Panc1 (cell line): ENCODE measurements at regions not wholly inside any gene's neighbourhood (a gene's known extent, or its start where the extent isn't known, plus 50 kb on each side); places are given as distances from the start of the nearest gene placed in this dataset.

ENCODE experiments used
- ATAC-seq: fragments of 200-7000 bp; cut with Tn5 transposase; 2 replicates; pipeline ENCODE4 v1.9.1; 2020; ENCODE audit warnings: mild to moderate bottlenecking, moderate library complexity
- BruUV-seq: library from RNA; stranded (reverse); fragments of 400-500 nt; replicated peaks from 2 replicates; lab custom pipeline; 2021; lab: Mats Ljungman, UMichigan
- CTCF ChIA-PET: fragments of 300-600 bp; sonication (Branson Sonifier 250); formaldehyde crosslinking; loops from one replicate; lab custom pipeline; 2022; ENCODE audit warnings: antibody characterized with exemption; lab: Charles Lee
- POLR2A ChIA-PET: fragments of 300-600 bp; sonication (Branson Sonifier 250); formaldehyde crosslinking; loops from one replicate; lab custom pipeline; 2022; ENCODE audit warnings: antibody characterized with exemption; lab: Charles Lee
- DNase-seq: peaks from one replicate; pipeline ENCODE4 v3.0.0-alpha.2; 2010; ENCODE audit warnings: low read depth, low spot score
- H3K27ac ChIP-seq: 2 replicates; pipeline ENCODE4 v1.5.1; 2011; ENCODE audit warnings: mild to moderate bottlenecking, low read length, inconsistent platforms
- H3K27me3 ChIP-seq: fragments of 200-500 bp; sonication (Bioruptor generic); 2 replicates; pipeline ENCODE4 v1.6.0; 2014; ENCODE audit warnings: low read length, inconsistent platforms; ENCODE audit not compliant: control insufficient read depth, insufficient read depth
- H3K36me3 ChIP-seq: fragments of 200-500 bp; sonication (Bioruptor generic); 2 replicates; pipeline ENCODE4 v1.5.1; 2014; ENCODE audit warnings: inconsistent platforms, mild to moderate bottlenecking, low read length, moderate library complexity; ENCODE audit not compliant: control insufficient read depth, insufficient read depth
- H3K4me1 ChIP-seq: 2 replicates; pipeline ENCODE4 v1.5.1; 2011; ENCODE audit warnings: inconsistent platforms, mild to moderate bottlenecking, low read length, moderate library complexity; ENCODE audit not compliant: control insufficient read depth, insufficient read depth
- H3K4me3 ChIP-seq, 2 experiments: 2 replicates each; pipeline ENCODE4 v1.5.1; 2011 to 2012; ENCODE audit warnings: low read depth in 2 of 2, low read length in 2 of 2, mild to moderate bottlenecking in 2 of 2, inconsistent platforms in 1 of 2, moderate library complexity in 1 of 2
- H3K9me3 ChIP-seq: fragments of 200-500 bp; sonication (Bioruptor generic); 2 replicates; pipeline ENCODE4 v1.5.1; 2014; ENCODE audit warnings: low read depth, mild to moderate bottlenecking, inconsistent platforms, low read length, moderate library complexity; ENCODE audit not compliant: control insufficient read depth, insufficient read depth
- POLR2AphosphoS5 ChIP-seq: IDR thresholded peaks from 2 replicates; pipeline ENCODE4 v1.6.1; 2012; ENCODE audit warnings: mild to moderate bottlenecking, low read depth, low read length, moderate library complexity
- SIN3A ChIP-seq: IDR thresholded peaks from 2 replicates; pipeline ENCODE4 v1.6.1; 2012; ENCODE audit warnings: low read depth, mild to moderate bottlenecking, low read length, moderate library complexity, borderline replicate concordance; ENCODE audit not compliant: insufficient read depth
- TCF7L2 ChIP-seq: IDR thresholded peaks from 2 replicates; pipeline ENCODE4 v1.6.1; 2011; ENCODE audit warnings: mild to moderate bottlenecking, low read depth, low read length, inconsistent platforms
- in situ Hi-C: cut with HindIII; loops from 2 replicates; pipeline ENCODE4 v1.10.0; 2016; ENCODE audit warnings: low sequenced_read_pairs, low pct_unique_long_range_greater_than_20kb
- intact Hi-C: fragments of 100-400 bp; cut with micrococcal nuclease; formaldehyde crosslinking; loops from one replicate; pipeline ENCODE4 v1.10.0; 2022; ENCODE audit not compliant: unreplicated experiment
- TF ChIP-seq, protein P1 (sequence below): fragments of 450-650 bp; IDR thresholded peaks from 2 replicates; pipeline ENCODE4 v1.5.1; 2017; ENCODE audit warnings: mild to moderate bottlenecking
- TF ChIP-seq, protein P2 (sequence below), 2 experiments: IDR thresholded peaks; 2 replicates each; pipeline ENCODE4 v1.6.1; 2011 to 2012; ENCODE audit warnings: low read depth in 2 of 2, control low read depth in 1 of 2, low read length in 1 of 2, mild to moderate bottlenecking in 1 of 2, moderate library complexity in 1 of 2; ENCODE audit not compliant: insufficient read depth in 1 of 2

DNA sequence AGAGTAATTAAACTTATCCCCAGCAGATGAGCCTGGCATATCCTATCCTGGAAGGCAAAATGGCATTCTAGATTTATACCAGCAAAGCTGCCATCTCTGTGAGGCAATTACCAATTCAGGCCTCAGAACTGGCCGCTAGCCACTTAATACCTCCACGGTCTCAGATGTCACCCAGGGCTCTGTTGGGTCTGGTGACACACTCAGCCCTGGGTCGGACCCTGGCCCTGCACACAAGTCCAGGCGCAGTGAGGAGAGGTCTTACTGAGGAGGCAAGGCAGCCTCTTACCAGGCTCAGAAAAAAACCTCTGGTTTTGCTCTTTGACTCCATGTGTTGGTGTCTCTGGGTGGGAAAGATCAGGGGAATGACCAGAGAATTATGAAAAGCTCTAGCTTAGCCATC, 186.6 kb downstream of the EMX2 start:
- no peak overlapping the region for H3K4me3 ChIP-seq
- H3K27ac ChIP-seq, result no peak overlapping the region
- TF ChIP-seq, protein P1, sequence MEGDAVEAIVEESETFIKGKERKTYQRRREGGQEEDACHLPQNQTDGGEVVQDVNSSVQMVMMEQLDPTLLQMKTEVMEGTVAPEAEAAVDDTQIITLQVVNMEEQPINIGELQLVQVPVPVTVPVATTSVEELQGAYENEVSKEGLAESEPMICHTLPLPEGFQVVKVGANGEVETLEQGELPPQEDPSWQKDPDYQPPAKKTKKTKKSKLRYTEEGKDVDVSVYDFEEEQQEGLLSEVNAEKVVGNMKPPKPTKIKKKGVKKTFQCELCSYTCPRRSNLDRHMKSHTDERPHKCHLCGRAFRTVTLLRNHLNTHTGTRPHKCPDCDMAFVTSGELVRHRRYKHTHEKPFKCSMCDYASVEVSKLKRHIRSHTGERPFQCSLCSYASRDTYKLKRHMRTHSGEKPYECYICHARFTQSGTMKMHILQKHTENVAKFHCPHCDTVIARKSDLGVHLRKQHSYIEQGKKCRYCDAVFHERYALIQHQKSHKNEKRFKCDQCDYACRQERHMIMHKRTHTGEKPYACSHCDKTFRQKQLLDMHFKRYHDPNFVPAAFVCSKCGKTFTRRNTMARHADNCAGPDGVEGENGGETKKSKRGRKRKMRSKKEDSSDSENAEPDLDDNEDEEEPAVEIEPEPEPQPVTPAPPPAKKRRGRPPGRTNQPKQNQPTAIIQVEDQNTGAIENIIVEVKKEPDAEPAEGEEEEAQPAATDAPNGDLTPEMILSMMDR, result no peak
- TF ChIP-seq, protein P2, sequence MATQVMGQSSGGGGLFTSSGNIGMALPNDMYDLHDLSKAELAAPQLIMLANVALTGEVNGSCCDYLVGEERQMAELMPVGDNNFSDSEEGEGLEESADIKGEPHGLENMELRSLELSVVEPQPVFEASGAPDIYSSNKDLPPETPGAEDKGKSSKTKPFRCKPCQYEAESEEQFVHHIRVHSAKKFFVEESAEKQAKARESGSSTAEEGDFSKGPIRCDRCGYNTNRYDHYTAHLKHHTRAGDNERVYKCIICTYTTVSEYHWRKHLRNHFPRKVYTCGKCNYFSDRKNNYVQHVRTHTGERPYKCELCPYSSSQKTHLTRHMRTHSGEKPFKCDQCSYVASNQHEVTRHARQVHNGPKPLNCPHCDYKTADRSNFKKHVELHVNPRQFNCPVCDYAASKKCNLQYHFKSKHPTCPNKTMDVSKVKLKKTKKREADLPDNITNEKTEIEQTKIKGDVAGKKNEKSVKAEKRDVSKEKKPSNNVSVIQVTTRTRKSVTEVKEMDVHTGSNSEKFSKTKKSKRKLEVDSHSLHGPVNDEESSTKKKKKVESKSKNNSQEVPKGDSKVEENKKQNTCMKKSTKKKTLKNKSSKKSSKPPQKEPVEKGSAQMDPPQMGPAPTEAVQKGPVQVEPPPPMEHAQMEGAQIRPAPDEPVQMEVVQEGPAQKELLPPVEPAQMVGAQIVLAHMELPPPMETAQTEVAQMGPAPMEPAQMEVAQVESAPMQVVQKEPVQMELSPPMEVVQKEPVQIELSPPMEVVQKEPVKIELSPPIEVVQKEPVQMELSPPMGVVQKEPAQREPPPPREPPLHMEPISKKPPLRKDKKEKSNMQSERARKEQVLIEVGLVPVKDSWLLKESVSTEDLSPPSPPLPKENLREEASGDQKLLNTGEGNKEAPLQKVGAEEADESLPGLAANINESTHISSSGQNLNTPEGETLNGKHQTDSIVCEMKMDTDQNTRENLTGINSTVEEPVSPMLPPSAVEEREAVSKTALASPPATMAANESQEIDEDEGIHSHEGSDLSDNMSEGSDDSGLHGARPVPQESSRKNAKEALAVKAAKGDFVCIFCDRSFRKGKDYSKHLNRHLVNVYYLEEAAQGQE (IDR thresholded peaks at IDR 0.05; ENCODE audit: insufficient read depth in 1 of 2, low read depth in 2 of 2, low read length in 1 of 2), result no peak
- TF ChIP-seq TCF7L2, result no peak
- TF ChIP-seq SIN3A, result no peak
- TF ChIP-seq POLR2AphosphoS5, result no peak
- no peaks in the 10 kb centered on the region for H3K9me3 ChIP-seq
- H3K4me1 ChIP-seq, result no peaks in the 10 kb centered on the region
- no TSS peak for BruUV-seq
- POLR2A ChIA-PET, result no interaction called here
- ATAC-seq, result no peak
- intact Hi-C loops (no loop called here), in situ Hi-C loops (no loop called here)
- H3K27me3 ChIP-seq, result peaks cover 9% of the 10 kb centered on the region
- H3K36me3 ChIP-seq, result no peaks in the 10 kb centered on the region
- no peak for DNase-seq
- CTCF ChIA-PET, result no interaction called here

DNA sequence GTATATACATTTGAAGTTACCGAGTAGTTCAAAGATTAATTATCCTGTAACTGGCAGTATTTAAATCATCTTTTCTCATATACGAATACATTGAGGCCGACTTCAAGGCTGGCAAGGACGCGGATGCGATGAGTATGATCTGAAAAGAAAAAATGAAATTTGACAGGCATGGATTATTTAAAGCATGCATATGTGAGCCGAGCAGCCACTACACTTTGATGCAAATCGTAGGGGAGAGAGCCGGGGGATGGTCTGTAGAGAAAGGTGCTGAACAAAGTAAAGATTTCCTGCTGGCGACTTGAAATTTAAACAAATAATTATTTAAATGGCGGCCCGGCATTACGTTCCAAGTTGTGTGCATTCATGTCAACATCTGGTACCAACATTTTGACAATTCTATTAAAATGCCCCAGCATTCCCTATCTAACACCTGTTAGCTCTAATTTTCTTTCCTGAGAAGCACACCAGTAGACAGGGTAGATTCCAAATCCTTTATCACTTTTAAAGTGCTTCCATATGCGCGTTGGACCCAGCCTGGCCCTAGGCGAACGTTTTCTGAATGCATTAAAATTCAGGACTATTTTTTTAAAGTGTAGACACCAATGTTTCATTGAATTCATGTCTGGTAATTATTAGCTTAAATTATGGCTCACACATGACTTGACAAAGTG, 188.7 kb downstream of the EMX2 start:
- intact Hi-C loops (no loop called here), in situ Hi-C loops (no loop called here)
- DNase-seq, result no peak
- Histone ChIP-seq H3K4me3 (no peak overlapping the region), H3K27me3 (peaks cover 9% of the 10 kb centered on the region), H3K27ac (no peak overlapping the region), H3K4me1 (no peaks in the 10 kb centered on the region), H3K36me3 (no peaks in the 10 kb centered on the region), H3K9me3 (no peaks in the 10 kb centered on the region)
- BruUV-seq, result no TSS peak
- no peak for ATAC-seq
- CTCF ChIA-PET, result interaction anchor here (0.7 kb wide), 1 partner anchor 47 kb away, joined by 4 read pairs; no protein-coding TSS in a partner anchor
- POLR2A ChIA-PET, result no interaction called here
- TF ChIP-seq SIN3A (no peak), POLR2AphosphoS5 (no peak), TCF7L2 (no peak)
- TF ChIP-seq, protein P1, result no peak
- TF ChIP-seq, protein P2 (IDR thresholded peaks at IDR 0.05; ENCODE audit: insufficient read depth in 1 of 2, low read depth in 2 of 2, low read length in 1 of 2), result no peak
